ENCODE measurements at regions not wholly inside any gene's neighbourhood (a gene's known extent, or its start where the extent isn't known, plus 50 kb on each side); places are given as distances from the start of the nearest gene placed in this dataset.

GRCh38 chr3:17795280-17795679 lies 52.8 kb upstream of the TBC1D5 start:
- no peak for TF ChIP-seq CTCF (IDR thresholded peaks at IDR 0.05; ENCODE audit: low read depth, low read length, poor library complexity, severe bottlenecking)
- TF ChIP-seq EZH2phosphoT487 (IDR thresholded peaks at IDR 0.05; ENCODE audit: borderline replicate concordance, low read length) = no peak
